Panc1 (cell line): ENCODE measurements at regions not wholly inside any gene's neighbourhood (a gene's known extent, or its start where the extent isn't known, plus 50 kb on each side); places are given as distances from the start of the nearest gene placed in this dataset.

Source experiments
- ATAC-seq: fragments of 200-7000 bp; cut with Tn5 transposase; 2 replicates; pipeline ENCODE4 v1.9.1; 2020; ENCODE audit warnings: mild to moderate bottlenecking, moderate library complexity
- BruUV-seq: library from RNA; stranded (reverse); fragments of 400-500 nt; replicated peaks from 2 replicates; lab custom pipeline; 2021; lab: Mats Ljungman, UMichigan
- CTCF ChIA-PET: fragments of 300-600 bp; sonication (Branson Sonifier 250); formaldehyde crosslinking; loops from one replicate; lab custom pipeline; 2022; ENCODE audit warnings: antibody characterized with exemption; lab: Charles Lee
- POLR2A ChIA-PET: fragments of 300-600 bp; sonication (Branson Sonifier 250); formaldehyde crosslinking; loops from one replicate; lab custom pipeline; 2022; ENCODE audit warnings: antibody characterized with exemption; lab: Charles Lee
- DNase-seq: peaks from one replicate; pipeline ENCODE4 v3.0.0-alpha.2; 2010; ENCODE audit warnings: low read depth, low spot score
- H3K27ac ChIP-seq: 2 replicates; pipeline ENCODE4 v1.5.1; 2011; ENCODE audit warnings: mild to moderate bottlenecking, low read length, inconsistent platforms
- H3K27me3 ChIP-seq: fragments of 200-500 bp; sonication (Bioruptor generic); 2 replicates; pipeline ENCODE4 v1.6.0; 2014; ENCODE audit warnings: low read length, inconsistent platforms; ENCODE audit not compliant: control insufficient read depth, insufficient read depth
- H3K36me3 ChIP-seq: fragments of 200-500 bp; sonication (Bioruptor generic); 2 replicates; pipeline ENCODE4 v1.5.1; 2014; ENCODE audit warnings: inconsistent platforms, mild to moderate bottlenecking, low read length, moderate library complexity; ENCODE audit not compliant: control insufficient read depth, insufficient read depth
- H3K4me1 ChIP-seq: 2 replicates; pipeline ENCODE4 v1.5.1; 2011; ENCODE audit warnings: inconsistent platforms, mild to moderate bottlenecking, low read length, moderate library complexity; ENCODE audit not compliant: control insufficient read depth, insufficient read depth
- H3K4me3 ChIP-seq, 2 experiments: 2 replicates each; pipeline ENCODE4 v1.5.1; 2011 to 2012; ENCODE audit warnings: low read depth in 2 of 2, low read length in 2 of 2, mild to moderate bottlenecking in 2 of 2, inconsistent platforms in 1 of 2, moderate library complexity in 1 of 2
- H3K9me3 ChIP-seq: fragments of 200-500 bp; sonication (Bioruptor generic); 2 replicates; pipeline ENCODE4 v1.5.1; 2014; ENCODE audit warnings: low read depth, mild to moderate bottlenecking, inconsistent platforms, low read length, moderate library complexity; ENCODE audit not compliant: control insufficient read depth, insufficient read depth
- CTCF ChIP-seq: fragments of 450-650 bp; IDR thresholded peaks from 2 replicates; pipeline ENCODE4 v1.5.1; 2017; ENCODE audit warnings: mild to moderate bottlenecking
- POLR2AphosphoS5 ChIP-seq: IDR thresholded peaks from 2 replicates; pipeline ENCODE4 v1.6.1; 2012; ENCODE audit warnings: mild to moderate bottlenecking, low read depth, low read length, moderate library complexity
- REST ChIP-seq, 2 experiments: IDR thresholded peaks; 2 replicates each; pipeline ENCODE4 v1.6.1; 2011 to 2012; ENCODE audit warnings: low read depth in 2 of 2, control low read depth in 1 of 2, low read length in 1 of 2, mild to moderate bottlenecking in 1 of 2, moderate library complexity in 1 of 2; ENCODE audit not compliant: insufficient read depth in 1 of 2
- SIN3A ChIP-seq: IDR thresholded peaks from 2 replicates; pipeline ENCODE4 v1.6.1; 2012; ENCODE audit warnings: low read depth, mild to moderate bottlenecking, low read length, moderate library complexity, borderline replicate concordance; ENCODE audit not compliant: insufficient read depth
- TCF7L2 ChIP-seq: IDR thresholded peaks from 2 replicates; pipeline ENCODE4 v1.6.1; 2011; ENCODE audit warnings: mild to moderate bottlenecking, low read depth, low read length, inconsistent platforms
- in situ Hi-C: cut with HindIII; loops from 2 replicates; pipeline ENCODE4 v1.10.0; 2016; ENCODE audit warnings: low sequenced_read_pairs, low pct_unique_long_range_greater_than_20kb
- intact Hi-C: fragments of 100-400 bp; cut with micrococcal nuclease; formaldehyde crosslinking; loops from one replicate; pipeline ENCODE4 v1.10.0; 2022; ENCODE audit not compliant: unreplicated experiment

GRCh38 chr5:6161257-6161656 lies 217.1 kb downstream of the MED10 start:
- ATAC-seq (no peak), DNase-seq (no peak)
- intact Hi-C loops: no loop called here
- H3K4me3 ChIP-seq: no peak overlapping the region
- no TSS peak for BruUV-seq
- ChIA-PET CTCF (no interaction called here), POLR2A (no interaction called here)
- peaks cover 14% of the 10 kb centered on the region; the same call in 1 of the 2 replicates for H3K27me3 ChIP-seq
- no peaks in the 10 kb centered on the region for H3K9me3 ChIP-seq
- TF ChIP-seq CTCF: no peak
- TF ChIP-seq TCF7L2: no peak
- TF ChIP-seq POLR2AphosphoS5: no peak
- no peak for TF ChIP-seq SIN3A
- no peak for TF ChIP-seq REST (IDR thresholded peaks at IDR 0.05; ENCODE audit: insufficient read depth in 1 of 2, low read depth in 2 of 2, low read length in 1 of 2)
- H3K36me3 ChIP-seq: no peaks in the 10 kb centered on the region
- H3K27ac ChIP-seq: no peak overlapping the region
- H3K4me1 ChIP-seq: no peaks in the 10 kb centered on the region
- in situ Hi-C loops: no loop called here

- POLR2A ChIA-PET: no interaction called here
- no TSS peak for BruUV-seq
- no peak for ATAC-seq
Measured at GRCh38 chr5:6159832-6160430, 218.4 kb downstream of the MED10 start.

More at GRCh38 chr5:6159832-6160430, 218.4 kb downstream of the MED10 start:
- intact Hi-C loops (no loop called here), in situ Hi-C loops (no loop called here)
- Histone ChIP-seq H3K9me3 (no peaks in the 10 kb centered on the region), H3K27ac (no peak overlapping the region), H3K4me3 (no peak overlapping the region), H3K36me3 (no peaks in the 10 kb centered on the region), H3K27me3 (peaks cover 10% of the 10 kb centered on the region; the same call in 1 of the 2 replicates), H3K4me1 (no peaks in the 10 kb centered on the region)
- no peak for TF ChIP-seq SIN3A
- TF ChIP-seq TCF7L2: no peak
- TF ChIP-seq POLR2AphosphoS5: no peak
- no peak for TF ChIP-seq CTCF
- CTCF ChIA-PET: no interaction called here
- no peak for DNase-seq
